ENCODE measurements at regions not wholly inside any gene's neighbourhood (a gene's known extent, or its start where the extent isn't known, plus 50 kb on each side); places are given as distances from the start of the nearest gene placed in this dataset.

GRCh38 chr10:44173608-44173894 lies 211.3 kb downstream of the CXCL12 start:
- H3K4me1 Mint-ChIP-seq, result no peaks in the 10 kb centered on the region
- H3K4me3 Mint-ChIP-seq, result no peak overlapping the region
- no peak overlapping the region for H3K27ac Mint-ChIP-seq
- H3K27me3 Mint-ChIP-seq, result no peaks in the 10 kb centered on the region
- ATAC-seq (ENCODE audit: low read depth in 2 of 2) (no peak), DNase-seq (no peak)
- H3K9me3 Mint-ChIP-seq, result peaks cover 0 to 9% (median 0%) of the 10 kb centered on the region in 7 donors
- H3K36me3 Mint-ChIP-seq, result no peaks in the 10 kb centered on the region

- no peak for ATAC-seq (ENCODE audit: low read depth in 2 of 2)
- Mint-ChIP-seq H3K4me1 (no peaks in the 10 kb centered on the region), H3K9me3 (peaks cover 0 to 13% (median 0%) of the 10 kb centered on the region in 7 donors), H3K4me3 (no peak overlapping the region), H3K36me3 (no peaks in the 10 kb centered on the region), H3K27me3 (no peaks in the 10 kb centered on the region), H3K27ac (no peak overlapping the region)
- no peak for DNase-seq
These were observed 211.9 kb downstream of the CXCL12 start for GRCh38 chr10:44172883-44173607.

DNA sequence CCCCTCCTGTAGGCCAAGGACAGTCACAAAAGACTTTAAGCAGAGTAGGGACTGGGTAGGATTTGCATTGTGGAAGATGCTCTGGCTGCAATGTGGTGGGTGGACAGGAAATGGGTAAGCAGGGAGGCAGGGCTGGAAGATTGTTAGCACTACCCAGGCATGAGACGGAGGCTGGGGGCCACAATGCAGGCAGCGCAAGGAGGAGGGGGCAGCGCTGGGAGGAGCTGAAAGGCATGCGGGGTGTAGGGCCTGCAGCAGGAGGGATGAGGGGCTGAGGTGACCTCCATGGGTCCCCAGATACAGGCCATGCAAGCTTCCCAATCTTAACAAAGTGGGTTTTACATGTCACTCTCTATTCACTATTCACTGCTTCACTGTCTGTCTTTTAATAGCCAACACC lies 213.1 kb downstream of the CXCL12 start:
- no peak for ATAC-seq (ENCODE audit: low read depth in 2 of 2)
- peaks cover 0 to 13% (median 0%) of the 10 kb centered on the region in 7 donors for H3K9me3 Mint-ChIP-seq
- no peak overlapping the region for H3K4me3 Mint-ChIP-seq
- no peaks in the 10 kb centered on the region for H3K36me3 Mint-ChIP-seq
- DNase-seq, result no peak
- H3K27ac Mint-ChIP-seq, result no peak overlapping the region
- H3K4me1 Mint-ChIP-seq, result no peaks in the 10 kb centered on the region
- H3K27me3 Mint-ChIP-seq, result no peaks in the 10 kb centered on the region

- H3K27ac Mint-ChIP-seq, result peak overlapping the region in 1 of 6 donors; percentile 28
- ATAC-seq (ENCODE audit: low read depth in 2 of 2) (no peak), DNase-seq (no peak)
- H3K36me3 Mint-ChIP-seq, result no peaks in the 10 kb centered on the region
- H3K9me3 Mint-ChIP-seq, result peaks cover 0 to 13% (median 0%) of the 10 kb centered on the region in 7 donors
- H3K27me3 Mint-ChIP-seq, result no peaks in the 10 kb centered on the region
- peak overlapping the region in 1 of 8 donors; percentile 47 for H3K4me3 Mint-ChIP-seq
- H3K4me1 Mint-ChIP-seq, result no peaks in the 10 kb centered on the region
These were observed 216.4 kb downstream of the CXCL12 start for GRCh38 chr10:44168478-44168877.

- Mint-ChIP-seq H3K9me3 (peaks cover 0 to 13% (median 0%) of the 10 kb centered on the region in 7 donors), H3K4me3 (no peak overlapping the region), H3K4me1 (no peaks in the 10 kb centered on the region), H3K27me3 (no peaks in the 10 kb centered on the region), H3K27ac (no peak overlapping the region), H3K36me3 (no peaks in the 10 kb centered on the region)
- ATAC-seq (ENCODE audit: low read depth in 2 of 2) (no peak), DNase-seq (no peak)
These were observed 217.1 kb downstream of the CXCL12 start for GRCh38 chr10:44167752-44168151.

DNA sequence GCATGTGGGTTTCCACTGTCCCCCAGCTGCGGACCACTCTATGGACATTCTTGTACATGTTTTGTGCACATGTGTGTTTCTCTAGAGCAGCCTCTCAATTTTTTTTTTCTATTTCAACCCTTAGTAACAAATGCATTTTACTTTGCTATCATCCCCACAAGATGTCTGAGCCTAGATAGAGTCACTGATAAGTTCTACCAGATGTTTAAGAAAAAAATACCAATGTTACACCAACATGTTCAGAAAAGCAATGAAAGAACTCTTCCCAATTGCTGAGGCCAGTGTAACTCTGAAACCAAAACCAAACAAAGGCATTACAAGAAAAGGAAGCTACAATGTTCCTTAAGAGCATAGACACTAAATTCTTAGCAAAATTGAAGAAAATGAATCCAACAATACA lies 218.5 kb downstream of the CXCL12 start:
- no peak for DNase-seq
- Mint-ChIP-seq H3K4me1 (no peaks in the 10 kb centered on the region), H3K4me3 (no peak overlapping the region), H3K36me3 (no peaks in the 10 kb centered on the region), H3K27me3 (no peaks in the 10 kb centered on the region), H3K9me3 (peaks cover 0 to 12% (median 0%) of the 10 kb centered on the region in 7 donors), H3K27ac (no peak overlapping the region)
- no peak for ATAC-seq (ENCODE audit: low read depth in 2 of 2)

DNA sequence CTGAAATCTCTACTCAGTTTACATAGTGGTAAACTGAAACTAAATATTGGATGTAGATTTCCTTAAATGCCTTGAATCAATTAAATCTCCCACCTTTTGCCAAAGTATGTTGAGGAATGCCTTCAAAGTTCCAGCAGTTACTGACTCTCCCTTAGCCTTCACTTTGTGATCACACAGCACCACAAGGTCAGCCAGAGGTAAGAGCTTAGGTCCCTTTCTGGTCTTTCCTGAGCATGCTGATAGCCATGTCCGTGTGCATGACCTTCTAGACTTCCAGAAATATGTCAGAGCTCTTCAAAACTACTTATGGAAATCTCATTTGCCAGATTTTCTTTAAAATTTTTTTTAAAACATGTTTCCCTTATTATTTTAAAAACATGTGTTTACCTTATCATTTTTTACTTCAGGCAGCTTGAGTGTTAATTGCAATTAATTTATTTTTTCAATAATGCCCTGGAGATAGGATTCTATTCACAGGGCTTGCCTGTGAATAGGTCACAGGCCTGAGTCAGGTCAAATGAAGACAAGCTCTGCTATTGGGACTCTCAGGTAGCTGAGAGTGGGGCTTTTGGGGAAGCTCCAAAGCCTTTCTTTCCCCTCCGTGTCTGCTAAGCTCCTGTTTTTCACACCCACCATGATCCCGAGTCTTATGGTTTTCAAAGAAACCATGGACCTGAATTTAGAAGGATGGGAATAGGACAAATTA lies 220.5 kb downstream of the CXCL12 start:
- no peak for ATAC-seq (ENCODE audit: low read depth in 2 of 2)

DNA sequence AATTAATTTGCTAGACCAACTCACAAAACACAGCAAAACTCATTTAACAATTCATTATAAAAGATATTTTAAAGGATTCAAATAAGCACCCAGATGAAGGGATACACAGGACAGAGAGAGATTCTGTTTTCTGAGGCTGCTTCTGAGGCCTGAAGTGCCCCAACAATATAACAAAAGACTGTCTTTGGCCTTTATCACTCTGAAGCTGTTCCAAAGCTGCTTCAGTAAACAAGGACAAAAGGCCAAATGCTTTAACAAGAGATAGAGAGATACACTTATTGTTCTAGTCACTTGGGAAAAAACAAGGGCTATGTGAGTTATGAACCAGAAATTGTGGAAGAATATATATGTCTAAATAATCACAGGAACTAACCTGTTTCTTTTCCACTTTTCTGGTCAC lies 223.7 kb downstream of the CXCL12 start:
- peaks cover 0 to 8% (median 4%) of the 10 kb centered on the region in 7 donors for H3K9me3 Mint-ChIP-seq
- DNase-seq (no peak), ATAC-seq (ENCODE audit: low read depth in 2 of 2) (no peak)
- H3K4me1 Mint-ChIP-seq, result no peaks in the 10 kb centered on the region
- no peaks in the 10 kb centered on the region for H3K27me3 Mint-ChIP-seq
- no peaks in the 10 kb centered on the region for H3K36me3 Mint-ChIP-seq
- no peak overlapping the region for H3K27ac Mint-ChIP-seq
- H3K4me3 Mint-ChIP-seq, result no peak overlapping the region

More for the DNA sequence above, 220.5 kb downstream of the CXCL12 start:
- no peaks in the 10 kb centered on the region for H3K36me3 Mint-ChIP-seq
- H3K27ac Mint-ChIP-seq, result no peak overlapping the region
- H3K27me3 Mint-ChIP-seq, result no peaks in the 10 kb centered on the region
- DNase-seq, result no peak
- no peaks in the 10 kb centered on the region for H3K4me1 Mint-ChIP-seq
- no peak overlapping the region for H3K4me3 Mint-ChIP-seq
- H3K9me3 Mint-ChIP-seq, result peaks cover 0 to 4% (median 0%) of the 10 kb centered on the region in 7 donors

GRCh38 chr10:44157574-44157973 lies 227.3 kb downstream of the CXCL12 start:
- Mint-ChIP-seq H3K4me1 (no peaks in the 10 kb centered on the region), H3K27me3 (no peaks in the 10 kb centered on the region), H3K4me3 (no peak overlapping the region), H3K27ac (no peak overlapping the region), H3K9me3 (peaks cover 0 to 8% (median 5%) of the 10 kb centered on the region in 7 donors), H3K36me3 (no peaks in the 10 kb centered on the region)
- DNase-seq (no peak), ATAC-seq (ENCODE audit: low read depth in 2 of 2) (no peak)

- Mint-ChIP-seq H3K9me3 (peaks cover 7 to 13% (median 9%) of the 10 kb centered on the region in 7 donors), H3K4me3 (no peak overlapping the region), H3K4me1 (no peaks in the 10 kb centered on the region), H3K36me3 (no peaks in the 10 kb centered on the region), H3K27ac (no peak overlapping the region), H3K27me3 (peaks cover 0 to 4% (median 0%) of the 10 kb centered on the region in 3 donors)
- no peak for ATAC-seq (ENCODE audit: low read depth in 2 of 2)
- no peak for DNase-seq
These were observed 229.9 kb downstream of the CXCL12 start for GRCh38 chr10:44154956-44155355.

DNA sequence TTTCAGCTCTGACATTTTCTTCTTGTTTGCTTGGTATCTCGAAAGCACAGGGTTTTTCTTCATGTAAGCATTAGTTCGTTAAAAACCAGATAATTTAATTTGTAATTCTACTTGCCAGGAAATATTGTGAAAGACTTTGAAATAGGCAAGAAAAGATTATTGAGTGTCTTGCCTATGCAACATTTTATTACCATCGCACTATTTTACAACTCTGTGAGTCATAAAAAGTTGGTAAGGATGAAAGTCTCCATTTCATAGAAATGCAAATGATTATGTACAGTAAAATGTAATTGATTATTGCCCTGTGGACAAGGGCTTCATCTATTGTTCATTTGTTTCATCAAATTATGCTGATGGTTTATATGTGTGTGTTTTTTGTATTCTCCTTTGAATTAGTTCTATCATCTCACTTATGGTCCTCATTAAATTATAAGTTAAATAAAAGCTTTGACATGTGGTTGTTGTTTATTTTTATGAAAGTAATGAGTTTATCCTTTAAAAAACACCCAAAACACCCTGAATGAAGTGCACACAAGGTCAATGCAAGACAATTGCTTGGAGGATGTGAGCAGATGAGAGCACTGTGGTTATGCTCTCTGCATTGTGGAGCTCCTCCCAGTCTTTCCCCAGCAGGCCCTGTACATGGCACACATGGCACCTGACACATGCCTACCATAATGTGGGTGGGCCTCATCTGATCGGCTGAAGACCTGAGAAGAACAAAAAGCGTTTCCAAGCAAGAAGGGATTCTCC lies 230.8 kb downstream of the CXCL12 start:
- Mint-ChIP-seq H3K36me3 (no peaks in the 10 kb centered on the region), H3K27ac (no peak overlapping the region), H3K9me3 (peaks cover 8 to 15% (median 11%) of the 10 kb centered on the region in 7 donors), H3K4me3 (no peak overlapping the region), H3K4me1 (no peaks in the 10 kb centered on the region), H3K27me3 (peaks cover 0 to 4% (median 0%) of the 10 kb centered on the region in 3 donors)
- no peak for DNase-seq
- no peak for ATAC-seq (ENCODE audit: low read depth in 2 of 2)

- Mint-ChIP-seq H3K27ac (no peak overlapping the region), H3K4me3 (no peak overlapping the region), H3K4me1 (no peaks in the 10 kb centered on the region), H3K9me3 (peaks cover 7 to 22% (median 18%) of the 10 kb centered on the region in 7 donors), H3K27me3 (no peaks in the 10 kb centered on the region), H3K36me3 (peaks cover 0 to 7% of the 10 kb centered on the region in 2 donors)
- ATAC-seq (ENCODE audit: low read depth in 2 of 2) (no peak), DNase-seq (no peak)
These were observed 241.3 kb downstream of the CXCL12 start for GRCh38 chr10:44143556-44143955.

DNA sequence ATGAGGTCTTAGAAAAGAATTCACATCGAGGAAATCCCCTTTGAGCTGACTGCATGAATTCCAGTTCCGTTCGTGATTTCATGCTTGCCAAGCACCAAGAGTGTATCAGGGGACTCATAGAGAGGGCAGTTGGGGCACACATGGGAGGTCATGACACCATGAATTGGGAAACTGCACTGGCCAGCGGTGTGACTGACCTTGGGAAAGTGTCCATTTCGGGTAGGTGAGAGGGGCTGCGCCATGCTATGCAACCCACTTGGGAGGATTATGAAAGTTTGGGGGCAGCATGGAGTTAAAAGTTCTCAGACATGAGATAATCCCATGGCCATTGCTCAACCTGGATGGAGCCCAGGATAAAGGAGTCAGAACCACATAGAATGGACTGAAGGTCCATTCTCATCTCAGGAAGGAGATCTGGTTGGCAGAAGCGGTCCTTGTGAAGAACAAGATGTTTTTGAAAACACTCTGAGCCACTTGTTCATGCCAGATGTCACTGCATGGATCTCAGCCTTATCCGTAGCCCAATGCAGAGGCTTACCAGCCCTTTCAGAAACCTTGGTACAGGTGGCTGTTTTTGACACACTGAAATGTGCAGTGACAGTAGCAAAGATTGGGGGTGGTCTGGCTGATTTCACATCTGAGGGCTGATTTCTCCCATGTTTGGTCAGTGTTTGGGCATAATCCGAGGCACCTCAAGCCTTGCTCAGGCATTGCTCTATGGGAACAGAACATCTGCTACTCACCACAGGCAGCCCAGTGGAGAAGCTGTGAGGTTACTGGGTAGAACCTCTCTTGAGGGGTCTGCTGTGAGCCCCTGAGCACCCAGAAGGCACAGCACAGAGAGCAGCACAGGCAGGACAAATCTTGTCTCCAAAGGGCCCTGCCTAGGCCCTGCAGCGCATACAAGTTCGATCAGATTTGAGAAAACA lies 252.3 kb downstream of the CXCL12 start:
- ATAC-seq (ENCODE audit: low read depth in 2 of 2) (no peak), DNase-seq (no peak)
- H3K27me3 Mint-ChIP-seq, result no peaks in the 10 kb centered on the region
- H3K36me3 Mint-ChIP-seq, result no peaks in the 10 kb centered on the region
- H3K4me1 Mint-ChIP-seq, result no peaks in the 10 kb centered on the region
- peak overlapping the region in 1 of 8 donors; percentile 0 for H3K4me3 Mint-ChIP-seq
- H3K9me3 Mint-ChIP-seq, result peaks cover 0 to 4% (median 0%) of the 10 kb centered on the region in 7 donors
- no peak overlapping the region for H3K27ac Mint-ChIP-seq
